ENCODE measurements at regions not wholly inside any gene's neighbourhood (a gene's known extent, or its start where the extent isn't known, plus 50 kb on each side); places are given as distances from the start of the nearest gene placed in this dataset.

- TF ChIP-seq TAF1 (IDR thresholded peaks at IDR 0.05; ENCODE audit: borderline replicate concordance, low read depth, low read length) (no peak), POLR2A (IDR thresholded peaks at IDR 0.05; ENCODE audit: low read depth, low read length) (no peak), POLR2AphosphoS5 (IDR thresholded peaks at IDR 0.05; ENCODE audit: low read depth, low read length) (no peak)
- no peak for FAIRE-seq
- no peak for DNase-seq (ENCODE audit: insufficient read length)
These were observed 1563.7 kb upstream of the TENM4 start for GRCh38 chr11:81004576-81004975.

DNA sequence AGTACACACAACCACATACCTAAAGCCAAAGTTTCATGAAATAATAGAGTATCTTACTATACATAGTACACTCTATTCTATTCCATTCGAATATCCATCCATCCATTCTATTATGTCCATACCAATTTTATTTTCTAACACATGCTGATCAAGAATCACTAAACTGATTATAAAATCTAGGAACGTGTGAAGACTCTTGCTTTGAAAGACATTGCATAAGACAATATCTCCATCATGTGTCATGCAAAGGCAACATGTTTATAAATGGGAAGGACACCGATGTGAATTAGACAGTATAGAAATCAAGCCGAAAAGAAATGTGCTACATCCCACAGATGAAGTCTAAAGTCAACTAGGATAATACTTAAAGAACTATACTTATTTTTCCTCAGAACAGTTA, 1561.5 kb upstream of the TENM4 start:
- no peak for FAIRE-seq

DNA sequence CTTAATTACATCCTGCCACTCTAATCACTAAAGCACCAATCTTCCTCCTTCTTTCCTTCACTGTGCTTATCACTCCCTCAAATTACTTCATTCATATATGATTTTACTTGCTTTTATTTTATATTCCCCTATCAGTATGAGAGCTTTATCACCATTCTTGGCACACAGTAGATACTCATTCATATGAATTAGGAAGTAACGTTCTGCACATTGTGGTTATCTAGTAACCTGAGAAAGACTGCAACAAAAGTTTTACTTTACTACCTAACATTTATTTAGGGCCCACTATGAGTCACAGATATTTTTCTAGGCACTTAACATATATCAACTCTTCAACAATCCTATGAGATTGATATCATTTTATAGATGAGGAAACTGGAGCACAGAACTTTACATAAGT, 1559.9 kb upstream of the TENM4 start:
- FAIRE-seq (no peak), DNase-seq (ENCODE audit: insufficient read length) (no peak)
- no peak for TF ChIP-seq POLR2AphosphoS5 (IDR thresholded peaks at IDR 0.05; ENCODE audit: low read depth, low read length)
- TF ChIP-seq POLR2A (IDR thresholded peaks at IDR 0.05; ENCODE audit: low read depth, low read length), result no peak
- no peak for TF ChIP-seq TAF1 (IDR thresholded peaks at IDR 0.05; ENCODE audit: borderline replicate concordance, low read depth, low read length)

More for the DNA sequence above, 1561.5 kb upstream of the TENM4 start:
- TF ChIP-seq POLR2AphosphoS5 (IDR thresholded peaks at IDR 0.05; ENCODE audit: low read depth, low read length), result no peak
- TF ChIP-seq POLR2A (IDR thresholded peaks at IDR 0.05; ENCODE audit: low read depth, low read length), result no peak
- TF ChIP-seq TAF1 (IDR thresholded peaks at IDR 0.05; ENCODE audit: borderline replicate concordance, low read depth, low read length), result no peak
- no peak for DNase-seq (ENCODE audit: insufficient read length)

DNA sequence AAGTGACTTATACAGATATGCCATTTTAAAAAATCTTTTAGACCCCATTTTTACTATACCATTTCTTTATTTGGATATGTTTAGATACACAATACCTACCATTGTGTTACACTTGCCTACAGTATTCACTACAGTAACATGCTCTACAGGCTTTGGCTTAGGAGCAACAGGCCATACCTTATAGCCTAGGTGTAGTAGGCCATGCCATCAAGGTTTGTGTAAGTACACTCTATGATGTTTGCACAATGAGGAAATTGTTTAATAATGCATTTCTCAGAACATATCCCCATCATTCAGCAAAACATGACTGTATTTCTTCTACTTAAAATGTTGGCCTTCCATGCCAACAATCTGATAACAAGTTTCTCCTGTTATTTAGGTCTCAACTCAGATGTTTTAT, 1559.5 kb upstream of the TENM4 start:
- DNase-seq (ENCODE audit: insufficient read length) (no peak), FAIRE-seq (no peak)
- TF ChIP-seq POLR2AphosphoS5 (IDR thresholded peaks at IDR 0.05; ENCODE audit: low read depth, low read length), result no peak
- TF ChIP-seq POLR2A (IDR thresholded peaks at IDR 0.05; ENCODE audit: low read depth, low read length), result no peak
- TF ChIP-seq TAF1 (IDR thresholded peaks at IDR 0.05; ENCODE audit: borderline replicate concordance, low read depth, low read length), result no peak

- TF ChIP-seq TAF1 (IDR thresholded peaks at IDR 0.05; ENCODE audit: borderline replicate concordance, low read depth, low read length) (no peak), POLR2AphosphoS5 (IDR thresholded peaks at IDR 0.05; ENCODE audit: low read depth, low read length) (no peak), POLR2A (IDR thresholded peaks at IDR 0.05; ENCODE audit: low read depth, low read length) (no peak)
- DNase-seq (ENCODE audit: insufficient read length), result no peak
- FAIRE-seq, result no peak
These were observed 1554.7 kb upstream of the TENM4 start for GRCh38 chr11:80995523-80995922.

GRCh38 chr11:80993536-80993935, 1552.7 kb upstream of the TENM4 start:
- TF ChIP-seq POLR2AphosphoS5 (IDR thresholded peaks at IDR 0.05; ENCODE audit: low read depth, low read length) (no peak), POLR2A (IDR thresholded peaks at IDR 0.05; ENCODE audit: low read depth, low read length) (no peak), TAF1 (IDR thresholded peaks at IDR 0.05; ENCODE audit: borderline replicate concordance, low read depth, low read length) (no peak)
- no peak for FAIRE-seq
- DNase-seq (ENCODE audit: insufficient read length), result no peak

DNA sequence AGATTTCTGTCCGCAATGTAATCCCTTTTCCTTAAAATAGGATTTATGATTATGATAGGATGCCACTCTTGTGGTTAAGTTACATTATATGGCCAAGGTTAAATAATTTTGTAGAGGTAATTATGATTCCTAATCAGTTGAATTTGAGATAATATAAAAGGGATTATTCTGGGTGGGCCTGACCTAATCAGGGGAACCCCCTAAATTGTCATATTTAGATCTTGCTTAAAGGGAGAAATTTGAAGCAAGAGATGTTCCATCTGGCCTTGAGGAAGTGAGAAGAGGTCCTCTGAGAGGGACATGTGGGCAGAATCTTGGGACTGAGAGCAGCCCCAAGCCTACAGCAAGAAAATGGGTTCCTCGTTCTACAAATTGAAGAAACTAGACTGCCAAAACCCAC, 1550.1 kb upstream of the TENM4 start:
- FAIRE-seq (no peak), DNase-seq (ENCODE audit: insufficient read length) (no peak)
- no peak for TF ChIP-seq POLR2AphosphoS5 (IDR thresholded peaks at IDR 0.05; ENCODE audit: low read depth, low read length)
- TF ChIP-seq POLR2A (IDR thresholded peaks at IDR 0.05; ENCODE audit: low read depth, low read length), result no peak
- no peak for TF ChIP-seq TAF1 (IDR thresholded peaks at IDR 0.05; ENCODE audit: borderline replicate concordance, low read depth, low read length)

DNA sequence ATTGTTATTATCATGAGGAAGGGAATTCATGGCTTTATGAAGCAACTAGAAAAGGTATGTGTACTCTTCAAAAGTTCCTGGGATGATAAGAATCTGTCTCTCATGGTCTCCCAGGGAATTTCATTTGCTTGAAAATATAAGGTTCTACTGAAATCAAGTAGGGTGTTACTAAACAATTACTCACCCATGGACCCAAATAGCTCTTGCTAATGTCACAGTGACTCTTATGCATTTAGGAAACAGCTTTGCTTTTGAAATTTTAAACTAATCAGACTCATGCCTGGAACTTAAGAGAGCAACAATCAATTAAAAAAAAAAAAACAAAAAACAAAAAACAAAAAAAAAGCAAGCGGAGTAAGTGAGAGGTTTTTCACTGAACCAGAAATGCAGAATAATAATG, 1546.3 kb upstream of the TENM4 start:
- no peak for DNase-seq (ENCODE audit: insufficient read length)
- TF ChIP-seq POLR2AphosphoS5 (IDR thresholded peaks at IDR 0.05; ENCODE audit: low read depth, low read length) (no peak), TAF1 (IDR thresholded peaks at IDR 0.05; ENCODE audit: borderline replicate concordance, low read depth, low read length) (no peak), POLR2A (IDR thresholded peaks at IDR 0.05; ENCODE audit: low read depth, low read length) (no peak)
- no peak for FAIRE-seq

- no peak for TF ChIP-seq POLR2A (IDR thresholded peaks at IDR 0.05; ENCODE audit: low read depth, low read length)
- no peak for TF ChIP-seq POLR2AphosphoS5 (IDR thresholded peaks at IDR 0.05; ENCODE audit: low read depth, low read length)
- TF ChIP-seq TAF1 (IDR thresholded peaks at IDR 0.05; ENCODE audit: borderline replicate concordance, low read depth, low read length), result no peak
- no peak for DNase-seq (ENCODE audit: insufficient read length)
- no peak for FAIRE-seq
These were observed 1545.7 kb upstream of the TENM4 start for GRCh38 chr11:80986421-80987074.

GRCh38 chr11:80980227-80980626, 1539.4 kb upstream of the TENM4 start:
- FAIRE-seq (no peak), DNase-seq (ENCODE audit: insufficient read length) (no peak)
- TF ChIP-seq TAF1 (IDR thresholded peaks at IDR 0.05; ENCODE audit: borderline replicate concordance, low read depth, low read length) (no peak), POLR2AphosphoS5 (IDR thresholded peaks at IDR 0.05; ENCODE audit: low read depth, low read length) (no peak), POLR2A (IDR thresholded peaks at IDR 0.05; ENCODE audit: low read depth, low read length) (no peak)

DNA sequence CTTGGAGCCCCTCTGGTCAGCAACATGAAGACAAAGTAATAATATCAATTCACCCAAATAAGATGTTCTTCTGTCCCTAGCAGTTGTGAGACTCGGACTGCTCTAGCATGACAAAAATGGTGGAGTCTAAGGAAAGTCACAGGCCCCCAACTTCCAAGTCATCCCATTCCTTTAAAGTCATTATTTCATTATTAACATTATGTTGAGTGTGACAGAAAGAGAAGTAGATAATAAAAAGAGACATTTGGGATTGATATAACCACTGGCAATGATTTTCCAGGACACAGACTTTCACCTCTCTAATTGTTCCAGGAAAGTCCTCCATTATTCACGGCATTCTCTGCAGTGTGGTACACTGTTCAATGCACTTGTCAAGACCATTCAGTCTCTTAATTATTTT, 1533.0 kb upstream of the TENM4 start:
- FAIRE-seq (no peak), DNase-seq (ENCODE audit: insufficient read length) (no peak)
- TF ChIP-seq TAF1 (IDR thresholded peaks at IDR 0.05; ENCODE audit: borderline replicate concordance, low read depth, low read length) (no peak), POLR2A (IDR thresholded peaks at IDR 0.05; ENCODE audit: low read depth, low read length) (no peak)

- no peak for TF ChIP-seq TAF1 (IDR thresholded peaks at IDR 0.05; ENCODE audit: borderline replicate concordance, low read depth, low read length)
- no peak for TF ChIP-seq POLR2A (IDR thresholded peaks at IDR 0.05; ENCODE audit: low read depth, low read length)
- TF ChIP-seq POLR2AphosphoS5 (IDR thresholded peaks at IDR 0.05; ENCODE audit: low read depth, low read length), result no peak
- no peak for FAIRE-seq
- no peak for DNase-seq (ENCODE audit: insufficient read length)
These were observed 1529.2 kb upstream of the TENM4 start for GRCh38 chr11:80970037-80970436.

All from GM12892 (cell line).